SK-N-SH treated with all-trans-retinoic acid at 6 μM for 48 hours (cell line): ENCODE measurements at regions not wholly inside any gene's neighbourhood (a gene's known extent, or its start where the extent isn't known, plus 50 kb on each side); places are given as distances from the start of the nearest gene placed in this dataset.

Source experiments
- ATAC-seq: fragments of 200-7000 bp; cut with Tn5 transposase; 3 replicates; pipeline ENCODE4 v1.9.1; 2020; ENCODE audit warnings: mild to moderate bottlenecking, moderate library complexity
- ARNTL ChIP-seq: fragments of 450-650 bp; formaldehyde crosslinking; IDR thresholded peaks from 2 replicates; pipeline ENCODE4 v1.5.0; 2020; ENCODE audit warnings: low read depth, mild to moderate bottlenecking, moderate library complexity, borderline replicate concordance
- BACH2 ChIP-seq: fragments of 250-450 bp; sonication (Bioruptor Pico); IDR thresholded peaks from 2 replicates; pipeline ENCODE4 v1.9.0; 2021; ENCODE audit warnings: mild to moderate bottlenecking, borderline replicate concordance
- CSDC2 ChIP-seq: fragments of 250-450 bp; sonication (Bioruptor Pico); IDR thresholded peaks from 2 replicates; pipeline ENCODE4 v1.5.0; 2020; ENCODE audit warnings: mild to moderate bottlenecking, moderate library complexity
- CSRNP3 ChIP-seq: fragments of 250-450 bp; sonication (Bioruptor Pico); IDR thresholded peaks from 2 replicates; pipeline ENCODE4 v1.5.1; 2021; ENCODE audit warnings: mild to moderate bottlenecking, moderate library complexity
- ESRRG ChIP-seq: fragments of 250-450 bp; sonication (Bioruptor Pico); IDR thresholded peaks from 2 replicates; pipeline ENCODE4 v1.6.1; 2021; ENCODE audit warnings: mild to moderate bottlenecking
- GLIS3 ChIP-seq: fragments of 250-450 bp; sonication (Bioruptor Pico); IDR thresholded peaks from 2 replicates; pipeline ENCODE4 v1.5.0; 2020; ENCODE audit warnings: mild to moderate bottlenecking, moderate library complexity
- ISL1 ChIP-seq: fragments of 250-450 bp; sonication (Bioruptor Pico); IDR thresholded peaks from 2 replicates; pipeline ENCODE4 v2.1.2; 2022; ENCODE audit warnings: mild to moderate bottlenecking, moderate library complexity
- OSR1 ChIP-seq: fragments of 250-450 bp; sonication (Bioruptor Pico); IDR thresholded peaks from 2 replicates; pipeline ENCODE4 v1.8.0; 2022; ENCODE audit warnings: moderate library complexity, mild to moderate bottlenecking, inconsistent platforms
- POU6F1 ChIP-seq: fragments of 250-450 bp; sonication (Bioruptor Pico); IDR thresholded peaks from 2 replicates; pipeline ENCODE4 v1.8.0; 2021; ENCODE audit warnings: low read depth, mild to moderate bottlenecking, moderate library complexity, borderline replicate concordance
- PPARA ChIP-seq: fragments of 250-450 bp; sonication (Bioruptor Pico); IDR thresholded peaks from 2 replicates; pipeline ENCODE4 v1.5.0; 2020; ENCODE audit warnings: mild to moderate bottlenecking, borderline replicate concordance
- RARB ChIP-seq: fragments of 250-450 bp; sonication (Bioruptor Pico); IDR thresholded peaks from 2 replicates; pipeline ENCODE4 v1.8.0; 2021; ENCODE audit warnings: mild to moderate bottlenecking, moderate library complexity
- TCF4 ChIP-seq: fragments of 250-450 bp; sonication (Bioruptor Pico); IDR thresholded peaks from 2 replicates; pipeline ENCODE4 v1.8.0; 2021; ENCODE audit warnings: mild to moderate bottlenecking, moderate library complexity, borderline replicate concordance
- TOX ChIP-seq: fragments of 250-450 bp; sonication (Bioruptor Pico); IDR thresholded peaks from 2 replicates; pipeline ENCODE4 v1.8.0; 2021; ENCODE audit warnings: mild to moderate bottlenecking, moderate library complexity, borderline replicate concordance
- TSHZ2 ChIP-seq: fragments of 250-450 bp; sonication (Bioruptor Pico); IDR thresholded peaks from 2 replicates; pipeline ENCODE4 v1.5.0; 2020; ENCODE audit warnings: mild to moderate bottlenecking, moderate library complexity
- ZC3H10 ChIP-seq: fragments of 250-450 bp; sonication (Bioruptor Pico); IDR thresholded peaks from 2 replicates; pipeline ENCODE4 v1.5.1; 2021; ENCODE audit warnings: mild to moderate bottlenecking, moderate library complexity
- ZFP3 ChIP-seq: fragments of 250-450 bp; sonication (Bioruptor Pico); IDR thresholded peaks from 2 replicates; pipeline ENCODE4 v1.5.0; 2020; ENCODE audit warnings: mild to moderate bottlenecking, moderate library complexity
- ZFP30 ChIP-seq: fragments of 450-650 bp; formaldehyde crosslinking; IDR thresholded peaks from 2 replicates; pipeline ENCODE4 v1.5.0; 2022; ENCODE audit warnings: mild to moderate bottlenecking, moderate library complexity
- ZNF565 ChIP-seq: fragments of 450-650 bp; formaldehyde crosslinking; conservative IDR thresholded peaks from 2 replicates; pipeline ENCODE4 v1.5.0; 2020; ENCODE audit warnings: low read depth, mild to moderate bottlenecking, moderate library complexity
- ZNF70 ChIP-seq: fragments of 450-650 bp; formaldehyde crosslinking; IDR thresholded peaks from 2 replicates; pipeline ENCODE4 v1.5.0; 2020; ENCODE audit warnings: mild to moderate bottlenecking, moderate library complexity
- ZNF8 ChIP-seq: fragments of 450-650 bp; formaldehyde crosslinking; IDR thresholded peaks from 2 replicates; pipeline ENCODE4 v1.5.0; 2020; ENCODE audit warnings: mild to moderate bottlenecking, moderate library complexity
- TF ChIP-seq, protein P1 (sequence below): fragments of 250-450 bp; sonication (Bioruptor Pico); IDR thresholded peaks from 2 replicates; pipeline ENCODE4 v1.5.1; 2020; ENCODE audit warnings: low read depth, mild to moderate bottlenecking, moderate library complexity

GRCh38 chr11:45063669-45064068, 82.8 kb upstream of the PRDM11 start (continued):
- TF ChIP-seq CSRNP3 (CRISPR knock-in tag) (no peak), BACH2 (CRISPR knock-in tag) (no peak), ARNTL (CRISPR knock-in tag) (no peak)
- TF ChIP-seq, all 23 proteins: peak for 0

DNA sequence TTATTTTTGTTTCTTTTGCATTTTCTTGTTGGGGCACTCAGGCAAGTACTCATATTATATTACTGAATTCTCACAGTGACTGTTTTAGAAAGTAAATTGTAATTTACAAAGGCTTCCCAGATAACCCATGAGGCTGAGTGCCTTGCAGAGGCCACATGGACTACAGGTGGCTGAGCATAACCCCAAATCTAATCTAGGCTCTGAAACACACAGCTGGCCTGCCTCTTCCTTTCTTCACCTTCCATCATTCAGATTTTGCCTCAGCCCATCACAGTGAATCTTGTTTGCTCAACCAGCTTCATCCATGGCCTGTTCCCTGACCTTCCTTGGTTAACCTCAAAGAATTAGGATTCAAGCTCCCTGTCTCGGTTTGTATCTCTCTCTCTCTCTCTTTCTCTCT, 78.5 kb upstream of the PRDM11 start:
- TF ChIP-seq ZNF8 (CRISPR knock-in tag) (no peak), GLIS3 (no peak), RARB (no peak)
- ATAC-seq = no peak

- no peak for ATAC-seq
- TF ChIP-seq ZFP3 (CRISPR knock-in tag) = no peak
- no peak for TF ChIP-seq ISL1 (CRISPR knock-in tag)
- TF ChIP-seq BACH2 (CRISPR knock-in tag) = no peak
- TF ChIP-seq POU6F1 (CRISPR knock-in tag) = no peak
- TF ChIP-seq RARB = no peak
- no peak for TF ChIP-seq ZFP30
- TF ChIP-seq, protein P1, sequence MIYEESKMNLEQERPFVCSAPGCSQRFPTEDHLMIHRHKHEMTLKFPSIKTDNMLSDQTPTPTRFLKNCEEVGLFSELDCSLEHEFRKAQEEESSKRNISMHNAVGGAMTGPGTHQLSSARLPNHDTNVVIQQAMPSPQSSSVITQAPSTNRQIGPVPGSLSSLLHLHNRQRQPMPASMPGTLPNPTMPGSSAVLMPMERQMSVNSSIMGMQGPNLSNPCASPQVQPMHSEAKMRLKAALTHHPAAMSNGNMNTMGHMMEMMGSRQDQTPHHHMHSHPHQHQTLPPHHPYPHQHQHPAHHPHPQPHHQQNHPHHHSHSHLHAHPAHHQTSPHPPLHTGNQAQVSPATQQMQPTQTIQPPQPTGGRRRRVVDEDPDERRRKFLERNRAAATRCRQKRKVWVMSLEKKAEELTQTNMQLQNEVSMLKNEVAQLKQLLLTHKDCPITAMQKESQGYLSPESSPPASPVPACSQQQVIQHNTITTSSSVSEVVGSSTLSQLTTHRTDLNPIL (CRISPR knock-in tag) = no peak
- no peak for TF ChIP-seq ZNF70
Observed at GRCh38 chr11:45071232-45071631, 75.2 kb upstream of the PRDM11 start.

- ATAC-seq = no peak
- TF ChIP-seq ARNTL (CRISPR knock-in tag) = no peak
- TF ChIP-seq, protein P1 (CRISPR knock-in tag) = no peak
- TF ChIP-seq OSR1 = no peak
- no peak for TF ChIP-seq GLIS3
- no peak for TF ChIP-seq BACH2 (CRISPR knock-in tag)
- no peak for TF ChIP-seq ZNF565 (CRISPR knock-in tag)
- no peak for TF ChIP-seq ZNF70
- TF ChIP-seq ZFP3 (CRISPR knock-in tag) = no peak
- no peak for TF ChIP-seq ESRRG (CRISPR knock-in tag)
- no peak for TF ChIP-seq TOX (CRISPR knock-in tag)
- TF ChIP-seq TSHZ2 = no peak
- no peak for TF ChIP-seq PPARA
- TF ChIP-seq CSDC2 (CRISPR knock-in tag) = no peak
- TF ChIP-seq TCF4 (CRISPR knock-in tag) = no peak
- TF ChIP-seq ZC3H10 (CRISPR knock-in tag) = no peak
Observed at GRCh38 chr11:45073685-45074141, 72.7 kb upstream of the PRDM11 start.
